NCI-H1417 treated with DMSO at 0.1 percent for 48 hours (cell line): ENCODE measurements at regions not wholly inside any gene's neighbourhood (a gene's known extent, or its start where the extent isn't known, plus 50 kb on each side); places are given as distances from the start of the nearest gene placed in this dataset.
"Not testable (repeated sequence)": the region's sequence is repeated elsewhere in the genome, so short reads cannot be mapped to it uniquely, and the experiment has no call there.

Source experiments
- DNase-seq: peaks from one replicate; lab custom pipeline; 2025; lab: John Stamatoyannopoulos, UW

- not testable (repeated sequence) for DNase-seq
These were observed 63.3 kb upstream of the CEP78 start for GRCh38 chr9:78172610-78173009.

DNA sequence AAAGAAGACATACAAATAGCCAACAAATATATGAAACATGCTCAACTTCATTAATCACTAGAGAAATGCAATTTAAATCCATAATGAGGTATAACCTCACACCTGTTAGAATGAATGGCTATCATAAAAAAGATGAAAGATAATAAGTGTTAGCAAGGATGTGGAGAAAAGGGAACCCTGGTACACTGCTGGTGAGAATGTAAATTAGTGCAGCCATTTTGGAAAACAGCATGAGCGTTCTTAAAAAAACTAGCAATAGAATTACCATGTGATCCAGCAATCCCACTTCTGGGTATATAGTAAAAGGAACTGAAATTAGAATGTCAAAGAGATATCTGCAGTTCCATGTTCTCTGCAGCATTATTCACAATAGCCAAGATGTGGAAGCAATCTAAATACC, 64.2 kb upstream of the CEP78 start:
- no peak for DNase-seq

DNA sequence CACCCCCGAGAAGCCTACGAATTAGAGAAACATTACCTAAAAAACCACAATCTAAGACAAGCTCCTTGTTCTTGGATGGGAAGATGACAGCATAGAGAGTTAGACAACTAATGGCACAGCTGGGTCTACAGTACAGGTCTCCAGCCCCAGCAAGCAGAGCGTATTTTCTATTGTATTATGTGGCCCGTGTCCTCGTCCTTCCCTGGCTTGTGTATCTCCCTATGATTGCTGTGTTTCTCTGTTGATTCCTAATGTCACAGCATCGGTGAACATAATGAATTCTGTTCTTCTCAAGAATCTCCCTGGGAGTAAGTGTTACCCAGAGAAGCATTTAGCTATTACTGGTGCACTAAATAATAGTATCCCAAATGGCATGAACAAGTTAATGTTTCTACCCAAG, 66.8 kb upstream of the CEP78 start:
- DNase-seq, result no peak

DNA sequence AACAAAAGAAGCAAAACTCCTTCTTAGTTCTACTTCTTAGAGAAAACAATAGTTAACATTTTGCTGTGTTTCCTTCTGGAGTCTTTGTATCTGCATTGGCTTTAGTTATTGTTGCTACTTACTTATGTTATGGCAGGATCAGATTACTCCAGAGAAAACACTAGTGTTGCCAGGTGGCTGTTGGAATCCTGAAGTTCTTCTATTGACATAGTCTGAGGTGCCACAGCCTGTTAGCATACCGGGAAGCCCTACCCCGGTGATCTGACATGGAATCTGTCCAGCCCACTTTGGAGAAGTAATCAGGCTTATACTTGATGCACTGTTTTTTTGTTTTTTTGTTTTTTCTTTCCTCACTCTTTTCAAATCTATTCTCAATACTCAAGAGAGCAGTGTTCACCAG, 68.5 kb upstream of the CEP78 start:
- no peak for DNase-seq

- DNase-seq, result no peak
These were observed 72.0 kb upstream of the CEP78 start for GRCh38 chr9:78163834-78164233.

DNA sequence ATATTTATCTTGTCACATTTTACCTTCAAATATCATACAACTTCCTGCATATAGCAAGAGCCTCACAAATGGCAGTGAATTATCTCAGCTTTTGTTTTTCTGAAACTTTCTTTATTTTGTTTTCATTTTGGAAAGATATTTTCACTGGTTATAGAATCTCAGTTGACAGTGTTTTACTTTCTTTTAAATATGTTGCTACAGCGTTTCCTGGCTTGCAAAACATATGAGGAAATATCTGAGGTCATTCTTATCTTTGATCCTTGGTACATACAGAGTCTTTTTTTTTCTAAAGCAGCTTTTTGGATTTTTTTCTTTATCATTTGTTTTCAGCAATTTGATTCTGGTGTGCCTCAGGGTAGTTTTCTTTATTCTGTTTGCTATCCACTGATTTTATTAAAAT, 77.6 kb upstream of the CEP78 start:
- DNase-seq, result no peak

DNA sequence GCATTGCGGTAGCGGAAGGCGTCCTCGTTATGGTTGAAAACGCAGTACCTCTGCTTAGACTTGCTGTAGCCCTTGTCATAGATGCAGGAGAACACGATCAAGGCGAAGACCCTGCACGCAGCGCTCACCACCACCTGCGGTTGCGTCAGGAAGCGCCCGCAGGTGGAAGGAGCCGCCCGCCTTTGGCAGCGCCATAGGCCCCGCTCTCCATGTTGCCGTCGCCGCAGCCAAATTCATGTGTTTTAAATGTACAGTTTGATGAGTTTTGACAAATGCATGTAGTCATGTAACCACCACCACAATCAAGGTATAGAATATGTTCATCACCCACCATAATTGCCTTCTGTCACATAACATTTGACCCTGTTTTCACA, 84.9 kb upstream of the CEP78 start:
- DNase-seq, result no peak

- DNase-seq, result no peak
These were observed 85.4 kb upstream of the CEP78 start for GRCh38 chr9:78150312-78150982.

DNA sequence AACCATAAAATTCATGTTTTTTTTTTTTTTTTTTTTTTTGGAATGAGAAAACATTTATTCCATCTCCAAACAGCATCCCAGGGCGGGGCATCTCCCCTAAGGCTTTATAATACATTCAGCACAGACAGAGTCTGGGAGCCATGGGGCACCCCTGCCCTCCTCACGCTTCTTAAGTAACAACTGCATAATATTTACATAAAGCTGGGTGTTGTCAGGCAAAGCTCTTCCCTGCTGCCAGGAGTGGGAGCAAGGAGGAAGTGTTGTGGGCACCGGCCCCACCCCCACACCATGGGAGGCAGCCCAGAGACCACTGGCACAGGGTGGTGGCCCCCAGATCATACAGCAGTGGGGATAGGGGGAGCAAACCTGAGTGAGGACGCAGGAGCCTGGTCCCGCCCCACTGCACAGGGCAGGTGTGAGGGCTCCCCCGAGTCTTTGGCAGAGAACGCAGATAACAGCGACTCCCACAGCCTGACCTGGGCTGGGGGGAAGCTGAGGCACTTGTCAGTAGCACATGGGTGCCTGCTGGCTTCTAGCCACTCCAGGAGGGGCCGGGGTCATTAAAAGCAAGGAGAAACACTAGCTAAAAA, 86.1 kb upstream of the CEP78 start:
- no peak for DNase-seq

DNA sequence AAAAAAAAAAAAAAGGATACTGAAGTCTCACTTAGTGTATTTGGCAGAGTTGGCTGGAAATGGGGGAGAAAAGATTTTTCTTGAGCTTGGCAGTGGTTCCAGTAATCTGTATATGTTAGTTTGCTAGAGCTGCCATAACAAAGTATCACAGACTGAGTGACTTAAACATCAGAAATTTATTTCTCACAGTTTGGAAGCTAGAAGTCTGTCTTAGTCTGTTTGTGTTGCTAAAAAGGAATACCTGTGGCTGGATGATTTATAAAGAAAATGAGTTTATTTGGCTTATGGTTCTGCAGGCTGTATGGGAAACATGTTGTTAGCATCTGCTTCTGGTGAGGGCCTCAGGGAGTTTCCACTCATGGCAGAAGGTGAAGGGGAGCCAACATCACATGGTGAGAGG, 89.6 kb upstream of the CEP78 start:
- DNase-seq, result no peak

DNA sequence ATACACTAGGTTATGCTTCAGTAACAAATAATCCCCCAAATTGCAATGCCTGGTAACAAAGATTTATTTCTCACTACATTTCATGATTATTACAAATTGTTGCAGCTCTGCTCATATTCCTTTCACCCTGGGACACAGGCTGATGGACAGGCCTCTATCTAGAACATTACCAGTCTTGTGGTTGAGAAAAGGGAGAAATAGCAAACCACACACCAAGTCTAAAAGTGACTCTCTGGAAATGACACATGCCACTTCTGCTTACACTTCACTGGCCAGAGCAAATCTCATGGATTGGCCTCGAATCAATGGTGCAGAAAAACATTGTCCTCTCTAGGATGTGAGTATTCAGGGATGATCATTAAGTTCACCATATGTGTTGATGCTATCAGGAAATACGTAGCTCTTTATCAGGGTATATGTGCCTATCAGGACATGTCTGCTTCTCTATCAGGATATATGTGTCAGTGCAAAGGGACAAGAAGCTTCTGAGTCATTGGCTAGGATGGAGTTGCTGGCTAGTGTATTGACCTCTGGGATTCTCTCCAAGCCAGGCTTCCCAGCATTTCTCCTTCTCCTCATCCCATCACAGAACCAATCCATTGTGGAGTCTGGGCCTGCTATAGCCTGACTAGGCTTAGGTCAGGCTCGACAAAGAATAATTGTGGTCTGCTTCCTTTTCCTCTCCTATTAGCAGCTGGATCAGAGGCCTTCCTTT, 91.1 kb upstream of the CEP78 start:
- no peak for DNase-seq

DNA sequence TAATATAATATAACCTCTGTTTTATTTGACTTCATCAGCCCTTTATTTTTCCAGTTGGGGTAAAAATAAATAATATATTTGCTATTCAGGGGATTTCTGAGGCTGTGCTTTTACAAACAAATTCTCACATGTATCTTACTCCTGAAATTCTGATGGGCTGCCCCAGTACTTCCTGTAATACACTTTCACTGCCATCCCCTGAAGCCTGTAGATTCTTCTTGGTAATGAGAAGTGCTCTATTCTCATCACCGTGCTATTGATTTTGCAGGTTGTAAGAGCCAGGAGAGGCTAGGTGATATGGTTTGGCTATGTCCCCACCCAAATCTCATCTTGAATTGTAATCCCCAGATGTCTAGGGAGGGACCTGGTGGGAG, 91.9 kb upstream of the CEP78 start:
- no peak for DNase-seq

DNA sequence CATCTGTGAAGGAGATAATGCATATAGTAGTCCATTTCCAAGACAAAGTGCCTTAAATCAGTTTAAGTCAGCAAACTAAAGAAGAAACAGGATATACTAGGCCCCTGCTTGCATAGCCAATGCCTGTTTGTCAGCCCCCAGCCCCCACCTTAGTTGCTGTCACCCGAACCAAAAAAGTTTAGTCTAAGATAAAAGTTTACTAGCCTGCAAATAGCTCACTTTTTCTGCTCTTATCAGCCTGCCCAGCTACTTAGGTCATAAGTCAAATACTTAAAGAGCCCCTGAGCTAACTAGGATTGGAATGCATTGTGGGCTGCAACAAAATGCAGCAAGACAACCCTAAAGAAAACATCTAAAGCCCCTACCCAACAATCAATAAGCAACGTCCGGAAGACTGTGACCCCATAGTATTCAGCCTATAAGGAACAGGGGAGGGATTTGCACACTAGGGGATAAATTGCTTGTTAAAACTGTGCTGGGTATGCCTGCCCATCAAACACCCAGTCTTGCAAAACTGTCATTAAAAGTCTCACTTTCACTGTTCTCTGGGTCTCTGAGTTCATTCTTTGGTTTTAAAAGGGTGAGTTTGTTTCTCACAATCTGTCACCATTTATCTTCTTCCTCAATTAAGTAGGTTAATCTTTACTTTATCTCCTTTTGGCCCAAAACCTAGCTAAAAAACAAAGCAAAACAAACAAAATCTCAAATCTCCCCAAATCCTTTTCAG, 92.4 kb upstream of the CEP78 start:
- DNase-seq, result no peak

DNA sequence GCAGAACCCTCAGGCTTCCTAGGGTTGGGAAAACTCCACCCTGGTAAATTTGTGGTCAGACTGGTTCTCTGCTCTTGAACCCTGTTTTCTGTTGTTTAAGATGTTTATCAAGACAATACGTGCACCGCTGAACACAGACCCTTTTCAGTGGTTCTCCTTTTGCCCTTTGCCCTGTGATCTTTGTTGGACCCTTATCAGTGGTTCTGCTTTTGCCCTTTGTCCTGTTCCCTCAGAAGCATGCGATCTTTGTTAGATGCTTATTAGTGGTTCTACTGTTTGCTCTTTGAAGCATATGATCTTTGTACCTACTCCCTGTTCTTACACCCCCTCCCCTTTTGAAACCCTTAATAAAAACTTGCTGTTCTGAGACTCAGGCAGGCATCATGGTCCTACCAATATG, 93.6 kb upstream of the CEP78 start:
- not testable (repeated sequence) for DNase-seq

DNA sequence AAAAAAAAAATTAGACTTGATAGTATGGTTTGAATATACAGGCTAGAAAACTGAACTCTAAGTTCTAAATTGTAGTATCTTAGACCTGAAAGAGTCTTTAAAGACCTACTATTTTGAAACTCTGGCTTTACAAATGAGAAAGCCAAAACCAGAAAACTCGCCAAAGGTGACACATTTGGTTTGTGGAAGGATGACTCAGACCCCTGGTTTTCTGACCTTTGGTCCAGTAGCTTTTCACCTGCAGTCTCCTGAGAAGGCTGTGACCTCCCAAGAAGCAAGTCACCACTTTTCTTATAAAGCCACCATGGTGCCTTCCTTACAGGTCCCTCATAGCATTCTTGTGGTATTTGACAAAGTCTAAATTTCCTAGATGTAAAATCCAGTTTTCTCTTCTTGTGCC, 102.1 kb upstream of the CEP78 start:
- DNase-seq, result no peak

DNA sequence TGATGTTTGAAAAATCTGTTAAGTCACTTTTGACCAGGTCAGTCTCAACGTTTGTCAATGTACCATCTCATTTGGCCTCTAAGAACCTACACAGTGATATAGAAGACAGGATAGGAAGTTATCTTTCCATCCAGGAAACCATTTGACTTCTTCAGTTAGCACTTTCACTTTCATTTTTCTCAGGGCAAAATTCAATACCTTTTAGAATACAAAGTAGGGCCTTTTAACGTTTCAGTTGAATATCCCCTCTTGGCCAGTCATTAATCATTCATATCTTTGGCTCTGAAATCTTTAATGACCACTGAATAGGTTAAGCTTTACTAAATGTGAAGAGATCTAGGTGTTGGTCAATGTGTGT, 101.1 kb upstream of the GNAQ start:
- DNase-seq, result no peak

DNA sequence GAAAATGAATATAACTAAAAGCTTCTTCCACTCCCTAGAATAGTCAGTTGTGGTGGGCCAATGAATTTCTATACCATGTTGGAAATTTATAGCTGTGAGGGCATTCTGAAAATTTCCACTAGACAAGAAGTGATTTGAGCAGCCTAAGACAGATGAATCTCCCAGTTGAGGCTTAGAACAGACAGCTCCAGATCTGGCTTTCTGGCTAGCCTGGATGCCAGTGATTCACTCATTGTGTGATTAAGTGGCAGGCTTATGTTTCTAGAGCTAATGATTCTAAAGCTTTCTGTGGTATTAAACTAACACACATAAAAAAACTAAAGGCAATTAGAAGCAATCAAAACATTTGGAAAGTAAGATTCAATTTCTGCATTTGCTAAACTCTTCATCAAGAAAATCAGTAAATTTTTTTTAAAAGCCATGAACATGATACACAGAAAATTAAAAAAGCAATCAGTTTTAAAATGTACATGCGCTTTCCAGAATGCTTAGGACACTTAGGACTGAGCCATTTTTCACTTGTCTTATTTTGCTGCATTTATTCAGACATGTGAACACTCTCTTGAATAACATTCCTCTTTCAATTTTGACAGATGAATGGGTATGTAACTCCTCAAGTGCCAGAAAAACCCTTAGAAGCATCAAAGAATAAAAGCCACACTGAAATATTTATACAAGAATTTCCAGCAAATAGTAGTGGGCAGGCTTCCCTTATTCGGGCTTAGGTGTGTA, 100.5 kb upstream of the GNAQ start:
- no peak for DNase-seq

DNA sequence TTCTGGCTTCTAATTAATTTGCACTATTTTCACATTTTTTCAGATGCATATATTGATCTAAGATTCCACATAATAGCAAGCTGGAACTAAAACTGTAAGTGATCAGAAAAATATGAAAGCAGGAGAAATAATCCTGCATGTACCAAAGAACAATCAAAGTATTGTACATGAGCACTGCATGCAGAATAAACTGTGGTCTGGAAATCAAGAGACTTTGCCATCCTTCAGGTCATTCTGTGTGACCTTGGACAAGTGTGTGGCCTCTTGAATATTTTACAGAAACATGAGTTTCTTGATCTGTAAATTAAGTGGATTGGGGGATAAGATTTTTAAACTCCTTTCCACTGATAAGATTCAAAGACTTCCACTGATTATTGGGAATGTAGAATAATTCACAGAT, 99.2 kb upstream of the GNAQ start:
- DNase-seq, result no peak

DNA sequence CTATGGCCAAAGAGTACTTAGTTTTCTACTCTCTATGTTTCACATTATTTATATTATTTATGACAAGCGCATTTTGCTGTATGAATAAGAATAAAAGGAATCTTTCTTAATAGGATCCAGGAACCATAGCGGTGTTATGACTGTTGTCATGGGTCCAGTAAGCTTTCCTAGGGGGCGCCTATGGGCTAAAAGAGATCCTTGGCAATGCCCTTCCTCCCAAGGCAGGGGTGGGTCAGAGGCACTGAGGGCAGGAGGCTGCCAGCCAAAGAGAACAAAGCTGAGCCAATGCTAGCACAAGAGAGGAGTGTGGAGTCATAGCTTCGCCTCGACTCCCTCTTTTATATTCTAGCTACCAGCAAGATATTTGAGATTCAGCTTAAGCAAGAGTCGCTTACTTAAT, 98.4 kb upstream of the GNAQ start:
- no peak for DNase-seq

- DNase-seq, result no peak
These were observed 95.9 kb upstream of the GNAQ start for GRCh38 chr9:78127279-78128225.

DNA sequence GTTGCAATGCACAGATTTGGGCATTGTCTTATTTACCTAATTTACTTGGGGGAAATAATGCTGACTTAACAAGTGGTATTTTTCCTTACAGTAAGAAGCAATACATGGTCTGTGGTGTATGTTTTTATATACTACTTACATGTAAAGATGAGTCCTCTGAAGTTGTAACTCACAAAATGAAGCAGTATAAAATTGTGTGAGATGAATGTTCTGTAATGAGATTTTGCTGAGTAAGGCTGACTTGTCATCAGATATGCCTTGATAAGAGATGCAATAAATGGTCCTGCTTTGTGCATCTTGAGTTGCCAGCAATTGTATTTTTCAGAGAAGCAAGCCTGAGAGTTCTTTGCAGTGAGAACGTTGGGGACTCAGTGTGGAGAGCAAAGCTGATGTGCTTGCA, 92.2 kb upstream of the GNAQ start:
- DNase-seq, result no peak
